Liver (tissue), 8 donors: ENCODE measurements at regions not wholly inside any gene's neighbourhood (a gene's known extent, or its start where the extent isn't known, plus 50 kb on each side); places are given as distances from the start of the nearest gene placed in this dataset.

ENCODE experiments used
- DNase-seq: peaks from one replicate; pipeline ENCODE4 v3.0.0-alpha.2; 2017; ENCODE audit warnings: low spot score
- H3K27ac ChIP-seq, 2 donors: one replicate each; pipeline ENCODE4 v1.7.0; 2013; ENCODE audit warnings: inconsistent platforms in 2 of 2, low read length in 2 of 2, control low read depth in 1 of 2, low read depth in 1 of 2, mild to moderate bottlenecking in 1 of 2
- H3K27me3 ChIP-seq, 4 donors: one replicate each; pipeline versions ENCODE4 v1.6.1 to v1.7.0; 2013; ENCODE audit warnings: low read length in 3 of 4, inconsistent platforms in 1 of 4, mild to moderate bottlenecking in 1 of 4, moderate library complexity in 1 of 4; ENCODE audit not compliant: control insufficient read depth in 4 of 4, insufficient read depth in 4 of 4
- H3K36me3 ChIP-seq, 4 donors: one replicate each; pipeline versions ENCODE4 v1.6.1 to v1.7.0; 2013; ENCODE audit warnings: low read length in 3 of 4, mild to moderate bottlenecking in 3 of 4, low read depth in 1 of 4, moderate library complexity in 1 of 4; ENCODE audit not compliant: control insufficient read depth in 4 of 4, insufficient read depth in 3 of 4
- H3K4me1 ChIP-seq, 4 donors: one replicate each; pipeline versions ENCODE4 v1.6.1 to v1.7.0; 2013; ENCODE audit warnings: low read length in 3 of 4, mild to moderate bottlenecking in 3 of 4, moderate library complexity in 1 of 4; ENCODE audit not compliant: control insufficient read depth in 4 of 4, insufficient read depth in 4 of 4
- H3K4me3 ChIP-seq, 3 donors: one replicate each; pipeline versions ENCODE4 v1.6.1 to v1.7.0; 2013; ENCODE audit warnings: low read length in 3 of 3, control low read depth in 1 of 3, low read depth in 1 of 3, mild to moderate bottlenecking in 1 of 3
- H3K9ac ChIP-seq, 2 donors: one replicate each; pipeline ENCODE4 v1.7.0; 2013; ENCODE audit warnings: low read length in 2 of 2, mild to moderate bottlenecking in 2 of 2, moderate library complexity in 2 of 2, control low read depth in 1 of 2, low read depth in 1 of 2
- H3K9me3 ChIP-seq, 4 donors: one replicate each; pipeline versions ENCODE4 v1.6.1 to v1.7.0; 2013; ENCODE audit warnings: low read length in 3 of 4; ENCODE audit not compliant: control insufficient read depth in 4 of 4
- ATF3 ChIP-seq: IDR thresholded peaks from 2 replicates; pipeline ENCODE4 v1.6.1; 2016; ENCODE audit warnings: antibody characterized with exemption
- CTCF ChIP-seq: fragments of 150-350 bp; IDR thresholded peaks from 2 replicates; pipeline ENCODE4 v1.5.1; 2017; ENCODE audit warnings: improper control_type of control experiment, low read depth, low read length; ENCODE audit not compliant: missing input control
- FOXA1 ChIP-seq: IDR thresholded peaks from 2 replicates; pipeline ENCODE4 v1.6.1; 2016; ENCODE audit warnings: antibody characterized with exemption
- FOXA2 ChIP-seq: IDR thresholded peaks from 2 replicates; pipeline ENCODE4 v1.6.1; 2016; ENCODE audit warnings: antibody characterized with exemption
- GABPA ChIP-seq, 2 donors: IDR thresholded peaks in 1 of 2; conservative IDR thresholded peaks in 1 of 2; 2 replicates each; pipeline ENCODE4 v1.6.1; 2016; ENCODE audit warnings: antibody characterized with exemption in 2 of 2, mild to moderate bottlenecking in 1 of 2, moderate library complexity in 1 of 2
- HNF4A ChIP-seq, 2 donors: conservative IDR thresholded peaks; 2 replicates each; pipeline ENCODE4 v1.6.1; 2016; ENCODE audit warnings: antibody characterized with exemption in 2 of 2, mild to moderate bottlenecking in 2 of 2
- HNF4G ChIP-seq: IDR thresholded peaks from 2 replicates; pipeline ENCODE4 v1.6.1; 2016; ENCODE audit warnings: antibody characterized with exemption
- JUND ChIP-seq, 2 donors: IDR thresholded peaks; 2 replicates each; pipeline ENCODE4 v1.6.1; 2016; ENCODE audit warnings: antibody characterized with exemption in 2 of 2
- MAX ChIP-seq: IDR thresholded peaks from 2 replicates; pipeline ENCODE4 v1.6.1; 2016; ENCODE audit warnings: antibody characterized with exemption
- NR2F2 ChIP-seq: IDR thresholded peaks from 2 replicates; pipeline ENCODE4 v1.6.1; 2016; ENCODE audit warnings: antibody characterized with exemption
- RAD21 ChIP-seq, 2 donors: IDR thresholded peaks; 2 replicates each; pipeline ENCODE4 v1.6.1; 2016; ENCODE audit warnings: antibody characterized with exemption in 2 of 2, mild to moderate bottlenecking in 2 of 2
- REST ChIP-seq: IDR thresholded peaks from 2 replicates; pipeline ENCODE4 v1.6.1; 2016; ENCODE audit warnings: antibody characterized with exemption, mild to moderate bottlenecking
- RXRA ChIP-seq, 2 donors: IDR thresholded peaks; 2 replicates each; pipeline ENCODE4 v1.6.1; 2017 to 2018; ENCODE audit warnings: antibody characterized with exemption in 2 of 2, mild to moderate bottlenecking in 1 of 2
- TAF1 ChIP-seq: conservative IDR thresholded peaks from 2 replicates; pipeline ENCODE4 v1.6.1; 2016; ENCODE audit warnings: antibody characterized with exemption, mild to moderate bottlenecking
- YY1 ChIP-seq: IDR thresholded peaks from 2 replicates; pipeline ENCODE4 v1.6.1; 2016; ENCODE audit warnings: antibody characterized with exemption, mild to moderate bottlenecking
- ZBTB33 ChIP-seq: IDR thresholded peaks from 2 replicates; pipeline ENCODE4 v1.6.1; 2016; ENCODE audit warnings: antibody characterized with exemption
- WGBS: extraction: QIAGEN DNeasy Blood & Tissue Kit; methylation state at CpG from one replicate; pipeline ENCODE4 v1.1.7; 2013; 5-methylcytosine and 5-hydroxymethylcytosine counted together
- donor health status: healthy.
- donor health status: healthy.
- donor health status: healthy.
- donor health status: healthy.
- donor health status: healthy.

- no peak overlapping the region for H3K4me3 ChIP-seq
- H3K4me1 ChIP-seq = peaks cover 0 to 2% (median 0%) of the 10 kb centered on the region in 4 donors
- H3K9me3 ChIP-seq = no peaks in the 10 kb centered on the region
- H3K36me3 ChIP-seq = no peaks in the 10 kb centered on the region
- DNase-seq = no peak
- H3K9ac ChIP-seq = no peak overlapping the region
- TF ChIP-seq ATF3 = no peak
- no peaks in the 10 kb centered on the region for H3K27me3 ChIP-seq
- WGBS = 74% methylated on average over 2 of the region's 2 CpGs
- H3K27ac ChIP-seq = no peak overlapping the region
These were observed 77.4 kb downstream of the LSM3 start for GRCh38 chr3:14256046-14256445.

- Histone ChIP-seq H3K9ac (no peak overlapping the region), H3K4me1 (peaks cover 0 to 2% (median 0%) of the 10 kb centered on the region in 4 donors), H3K36me3 (no peaks in the 10 kb centered on the region), H3K9me3 (no peaks in the 10 kb centered on the region), H3K4me3 (no peak overlapping the region), H3K27me3 (no peaks in the 10 kb centered on the region), H3K27ac (no peak overlapping the region)
- TF ChIP-seq MAX (no peak), RXRA (IDR thresholded peaks at IDR 0.05) (peak; percentile 25 to 54), NR2F2 (peak; percentile 14), RAD21 (IDR thresholded peaks at IDR 0.05) (peak in 1 of 2 donors; percentile 14), ATF3 (no peak), FOXA1 (no peak), GABPA (IDR thresholded peaks at IDR 0.05 in 1 of 2, conservative IDR thresholded peaks at IDR 0.05 in 1 of 2) (no peak)
- WGBS = 57% methylated on average over 9 of the region's 9 CpGs
- no peak for DNase-seq
These were observed 78.1 kb downstream of the LSM3 start for GRCh38 chr3:14256561-14257342.

- no peak for DNase-seq
- Histone ChIP-seq H3K4me1 (no peaks in the 10 kb centered on the region), H3K9me3 (no peaks in the 10 kb centered on the region), H3K4me3 (no peak overlapping the region), H3K36me3 (no peaks in the 10 kb centered on the region), H3K27me3 (no peaks in the 10 kb centered on the region), H3K9ac (no peak overlapping the region), H3K27ac (no peak overlapping the region)
- 84% methylated on average over 12 of the region's 12 CpGs for WGBS
- no peak for TF ChIP-seq CTCF
- TF ChIP-seq HNF4A (conservative IDR thresholded peaks at IDR 0.05) = no peak
- TF ChIP-seq TAF1 = no peak
- no peak for TF ChIP-seq REST
- no peak for TF ChIP-seq FOXA1
- TF ChIP-seq RAD21 (IDR thresholded peaks at IDR 0.05) = no peak
- TF ChIP-seq NR2F2 = no peak
- TF ChIP-seq FOXA2 = no peak
- TF ChIP-seq YY1 = no peak
- no peak for TF ChIP-seq JUND (IDR thresholded peaks at IDR 0.05)
- no peak for TF ChIP-seq ZBTB33
- no peak for TF ChIP-seq GABPA (IDR thresholded peaks at IDR 0.05 in 1 of 2, conservative IDR thresholded peaks at IDR 0.05 in 1 of 2)
- no peak for TF ChIP-seq HNF4G
- no peak for TF ChIP-seq MAX
These were observed 80.6 kb downstream of the LSM3 start for GRCh38 chr3:14258906-14259904.
